GM10266 (cell line): ENCODE measurements at regions not wholly inside any gene's neighbourhood (a gene's known extent, or its start where the extent isn't known, plus 50 kb on each side); places are given as distances from the start of the nearest gene placed in this dataset.
A peak's percentile ranks its signal among the peaks of the same experiment; 100 is the strongest.

ENCODE experiments used
- DNase-seq: peaks from one replicate; pipeline ENCODE4 v3.0.0; 2012; ENCODE audit errors: extremely low spot score
- TF ChIP-seq, protein P1 (sequence below): IDR thresholded peaks from 2 replicates; pipeline ENCODE4 v1.5.1; 2012; ENCODE audit warnings: mild to moderate bottlenecking, low read depth; ENCODE audit not compliant: control insufficient read depth, insufficient read depth; ENCODE audit errors: missing control alignments

DNA sequence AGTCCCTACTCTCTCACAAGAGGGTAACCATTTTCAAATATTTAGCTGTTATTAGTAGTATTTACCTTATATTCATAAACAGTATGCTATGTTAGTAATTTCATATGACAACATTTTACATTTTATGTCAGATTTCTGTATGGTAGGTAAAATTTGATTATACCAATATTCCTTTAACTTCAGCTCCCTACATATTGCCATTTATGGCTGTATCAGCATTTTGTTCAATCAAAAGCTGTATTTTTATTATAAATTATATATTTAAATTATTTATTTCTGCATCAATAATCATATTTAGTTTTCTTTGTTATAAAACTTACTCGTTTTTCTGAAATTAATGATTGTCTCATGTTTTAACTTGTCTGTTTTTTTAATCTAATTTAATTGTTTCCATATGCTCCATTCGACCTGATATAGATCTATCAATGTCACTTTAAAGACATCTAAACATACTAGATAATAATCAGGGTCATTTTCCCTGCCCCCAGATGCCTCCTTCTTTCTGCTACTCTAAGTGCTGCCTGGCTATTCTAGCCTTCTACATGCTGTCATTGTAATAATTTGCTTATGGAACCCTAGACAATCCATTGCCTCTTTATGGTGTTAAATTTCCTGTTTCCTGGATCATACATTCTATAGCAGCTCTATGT is 1976.7 kb upstream of the ADGRL3 start:
- no peak for DNase-seq

DNA sequence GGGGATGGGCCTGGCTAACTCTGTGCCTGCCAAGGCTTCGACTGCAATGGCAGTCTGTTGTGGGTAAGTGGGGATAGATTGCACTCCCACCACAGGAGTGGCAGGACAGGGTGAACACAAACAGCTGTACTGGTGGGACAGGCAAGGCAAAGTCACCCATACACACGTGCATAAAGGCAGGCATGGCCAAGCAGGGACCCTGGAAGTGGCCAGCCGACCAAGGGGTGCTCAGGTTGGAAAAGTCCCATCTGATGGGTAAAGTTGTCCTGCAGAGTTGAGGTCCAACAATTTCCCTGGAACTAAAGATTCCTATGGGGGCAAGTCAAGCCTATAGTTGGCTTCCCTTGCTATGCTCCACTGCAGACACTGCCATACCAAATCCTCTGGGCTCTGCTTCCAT is 1961.9 kb upstream of the ADGRL3 start:
- TF ChIP-seq, protein P1, sequence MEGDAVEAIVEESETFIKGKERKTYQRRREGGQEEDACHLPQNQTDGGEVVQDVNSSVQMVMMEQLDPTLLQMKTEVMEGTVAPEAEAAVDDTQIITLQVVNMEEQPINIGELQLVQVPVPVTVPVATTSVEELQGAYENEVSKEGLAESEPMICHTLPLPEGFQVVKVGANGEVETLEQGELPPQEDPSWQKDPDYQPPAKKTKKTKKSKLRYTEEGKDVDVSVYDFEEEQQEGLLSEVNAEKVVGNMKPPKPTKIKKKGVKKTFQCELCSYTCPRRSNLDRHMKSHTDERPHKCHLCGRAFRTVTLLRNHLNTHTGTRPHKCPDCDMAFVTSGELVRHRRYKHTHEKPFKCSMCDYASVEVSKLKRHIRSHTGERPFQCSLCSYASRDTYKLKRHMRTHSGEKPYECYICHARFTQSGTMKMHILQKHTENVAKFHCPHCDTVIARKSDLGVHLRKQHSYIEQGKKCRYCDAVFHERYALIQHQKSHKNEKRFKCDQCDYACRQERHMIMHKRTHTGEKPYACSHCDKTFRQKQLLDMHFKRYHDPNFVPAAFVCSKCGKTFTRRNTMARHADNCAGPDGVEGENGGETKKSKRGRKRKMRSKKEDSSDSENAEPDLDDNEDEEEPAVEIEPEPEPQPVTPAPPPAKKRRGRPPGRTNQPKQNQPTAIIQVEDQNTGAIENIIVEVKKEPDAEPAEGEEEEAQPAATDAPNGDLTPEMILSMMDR, result no peak
- no peak for DNase-seq

More for the DNA sequence above, 1976.7 kb upstream of the ADGRL3 start:
- TF ChIP-seq, protein P1, result no peak

DNA sequence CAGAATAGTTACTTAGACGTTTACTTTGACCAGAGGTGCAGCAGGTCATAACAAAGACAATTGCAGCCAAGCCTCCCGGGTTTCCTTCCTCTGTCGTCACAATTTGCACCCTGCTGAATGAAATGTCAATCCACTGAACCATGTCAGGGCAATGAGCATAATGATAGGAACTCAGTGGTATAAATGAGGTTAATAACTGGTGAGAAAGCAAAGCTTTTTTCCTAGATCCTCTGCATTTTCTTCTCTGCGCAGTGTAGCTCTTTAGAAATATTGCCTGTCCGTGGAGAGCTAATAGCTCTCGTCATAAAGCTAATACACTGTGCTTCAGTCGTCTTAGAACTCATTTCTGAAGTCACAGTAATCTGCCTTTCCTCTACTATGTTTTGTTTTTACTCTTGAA is 1960.1 kb upstream of the ADGRL3 start:
- TF ChIP-seq, protein P1, result no peak
- no peak for DNase-seq

DNA sequence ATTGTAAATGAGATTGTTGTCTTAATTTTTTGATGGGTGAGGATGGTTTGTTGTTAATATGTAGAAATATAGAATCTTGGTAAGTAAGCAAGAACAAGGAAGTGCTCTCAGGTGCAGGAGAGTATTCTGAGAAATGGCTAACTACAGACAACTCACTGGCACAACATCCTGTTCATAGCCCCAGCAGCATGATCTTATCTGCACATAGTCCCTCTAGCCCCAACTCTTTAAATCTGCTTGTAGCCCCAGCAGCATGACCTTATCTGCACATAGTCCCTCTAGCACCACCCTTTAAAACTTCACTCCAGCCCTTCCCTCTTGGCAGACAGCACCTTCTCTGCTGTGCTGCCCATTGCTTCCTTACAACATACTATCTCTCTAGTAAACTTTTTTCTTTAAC is 1957.1 kb upstream of the ADGRL3 start:
- TF ChIP-seq, protein P1, result no peak
- no peak for DNase-seq

DNA sequence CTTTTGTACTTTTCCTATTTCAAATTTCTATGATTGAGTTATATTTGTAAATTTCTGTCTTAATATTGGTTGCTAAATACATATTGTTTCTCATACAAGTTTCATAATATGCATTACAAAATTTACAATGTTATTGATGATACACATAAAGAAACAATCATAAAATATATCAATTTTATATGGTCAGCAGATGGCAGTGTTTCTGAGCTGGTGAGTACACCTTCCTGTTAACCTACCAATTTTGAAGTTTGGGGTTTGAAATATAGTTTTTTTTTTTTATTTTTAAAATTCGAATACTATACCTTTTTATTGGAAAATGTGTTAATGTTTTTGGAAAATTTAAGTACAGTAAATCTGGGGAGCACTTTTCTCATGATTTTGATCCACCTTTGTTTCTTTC is 1953.1 kb upstream of the ADGRL3 start:
- TF ChIP-seq, protein P1, result peak; percentile 11
- no peak for DNase-seq

DNA sequence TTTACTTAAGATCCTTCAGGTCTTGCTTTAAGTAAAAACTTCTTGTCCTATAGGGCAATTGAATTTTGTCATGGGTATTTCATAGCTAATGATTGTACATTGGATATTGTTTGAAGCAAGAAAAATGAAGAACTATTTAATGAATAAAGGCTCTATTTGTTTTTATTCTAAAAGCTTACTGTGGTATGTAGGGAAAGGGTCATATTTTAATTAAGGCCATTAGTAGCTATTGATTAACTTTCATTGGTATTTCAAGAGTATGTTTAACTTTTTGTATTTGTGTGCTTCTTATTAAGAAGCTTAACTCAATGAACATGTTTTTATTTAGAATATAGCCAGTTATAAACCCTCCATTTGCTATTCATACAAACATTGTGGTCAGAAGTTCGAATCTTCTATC is 1951.8 kb upstream of the ADGRL3 start:
- no peak for DNase-seq
- TF ChIP-seq, protein P1, result no peak

DNA sequence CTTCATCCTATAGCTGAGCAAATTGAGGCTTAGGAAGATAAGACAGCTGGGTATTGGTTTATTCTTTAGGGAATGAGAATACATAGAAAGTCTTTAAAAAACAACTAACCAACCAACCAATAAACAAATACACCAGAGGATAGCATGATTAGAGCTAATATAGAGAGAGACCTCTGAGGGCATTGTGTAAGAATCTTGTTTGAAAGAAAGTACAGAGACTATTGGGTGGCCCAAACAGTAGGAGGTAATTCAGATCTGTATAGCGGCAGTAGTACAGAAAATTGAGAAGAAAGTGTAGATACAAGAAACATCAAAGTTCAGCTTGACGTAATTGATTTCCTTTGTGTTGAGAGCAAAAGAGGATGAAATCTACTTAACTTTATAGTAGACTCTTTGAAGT is 1951.0 kb upstream of the ADGRL3 start:
- TF ChIP-seq, protein P1, result no peak
- no peak for DNase-seq
